Astrocyte of the cerebellum (primary cell): ENCODE measurements at regions not wholly inside any gene's neighbourhood (a gene's known extent, or its start where the extent isn't known, plus 50 kb on each side); places are given as distances from the start of the nearest gene placed in this dataset.
"Not testable (repeated sequence)": the region's sequence is repeated elsewhere in the genome, so short reads cannot be mapped to it uniquely, and the experiment has no call there.

Source experiments
- DNase-seq: peaks from one replicate; pipeline ENCODE4 v3.0.0-alpha.2; 2011; ENCODE audit warnings: low read depth
- H3K4me3 ChIP-seq: 2 replicates; pipeline ENCODE4 v1.5.1; 2011; ENCODE audit warnings: mild to moderate bottlenecking, low read depth, low read length, moderate library complexity
- in situ Hi-C: cut with HindIII; loops from 2 replicates; pipeline ENCODE4 v1.10.0; 2017; ENCODE audit warnings: low sequenced_read_pairs
- TF ChIP-seq, protein P1 (sequence below): IDR thresholded peaks from 2 replicates; pipeline ENCODE4 v1.5.1; 2012; ENCODE audit warnings: low read length, low read depth, moderate library complexity, mild to moderate bottlenecking; ENCODE audit errors: missing control alignments

DNA sequence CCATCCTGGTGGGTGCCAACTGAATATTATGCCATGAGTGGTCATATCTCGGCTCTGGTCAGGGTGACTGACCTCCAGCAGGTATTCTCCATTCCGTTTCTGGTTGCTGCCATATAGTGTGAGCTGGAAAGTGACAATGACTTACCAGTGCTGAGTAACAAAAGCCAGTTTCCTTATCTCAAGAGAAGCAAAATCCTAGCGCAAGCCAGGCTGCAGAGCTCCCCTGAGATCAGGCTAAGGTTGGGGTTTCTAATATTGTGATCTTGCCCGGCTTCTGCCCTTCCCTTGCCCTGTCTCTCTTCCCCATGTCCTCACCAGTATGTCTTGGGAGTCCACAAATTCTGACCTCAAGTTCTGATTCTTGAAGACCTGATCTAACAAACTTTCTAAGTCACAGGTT is 271.3 kb upstream of the SPTLC3 start:
- in situ Hi-C loops, result no loop called here
- no peak overlapping the region for H3K4me3 ChIP-seq
- no peak for DNase-seq
- TF ChIP-seq, protein P1, sequence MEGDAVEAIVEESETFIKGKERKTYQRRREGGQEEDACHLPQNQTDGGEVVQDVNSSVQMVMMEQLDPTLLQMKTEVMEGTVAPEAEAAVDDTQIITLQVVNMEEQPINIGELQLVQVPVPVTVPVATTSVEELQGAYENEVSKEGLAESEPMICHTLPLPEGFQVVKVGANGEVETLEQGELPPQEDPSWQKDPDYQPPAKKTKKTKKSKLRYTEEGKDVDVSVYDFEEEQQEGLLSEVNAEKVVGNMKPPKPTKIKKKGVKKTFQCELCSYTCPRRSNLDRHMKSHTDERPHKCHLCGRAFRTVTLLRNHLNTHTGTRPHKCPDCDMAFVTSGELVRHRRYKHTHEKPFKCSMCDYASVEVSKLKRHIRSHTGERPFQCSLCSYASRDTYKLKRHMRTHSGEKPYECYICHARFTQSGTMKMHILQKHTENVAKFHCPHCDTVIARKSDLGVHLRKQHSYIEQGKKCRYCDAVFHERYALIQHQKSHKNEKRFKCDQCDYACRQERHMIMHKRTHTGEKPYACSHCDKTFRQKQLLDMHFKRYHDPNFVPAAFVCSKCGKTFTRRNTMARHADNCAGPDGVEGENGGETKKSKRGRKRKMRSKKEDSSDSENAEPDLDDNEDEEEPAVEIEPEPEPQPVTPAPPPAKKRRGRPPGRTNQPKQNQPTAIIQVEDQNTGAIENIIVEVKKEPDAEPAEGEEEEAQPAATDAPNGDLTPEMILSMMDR, result no peak

DNA sequence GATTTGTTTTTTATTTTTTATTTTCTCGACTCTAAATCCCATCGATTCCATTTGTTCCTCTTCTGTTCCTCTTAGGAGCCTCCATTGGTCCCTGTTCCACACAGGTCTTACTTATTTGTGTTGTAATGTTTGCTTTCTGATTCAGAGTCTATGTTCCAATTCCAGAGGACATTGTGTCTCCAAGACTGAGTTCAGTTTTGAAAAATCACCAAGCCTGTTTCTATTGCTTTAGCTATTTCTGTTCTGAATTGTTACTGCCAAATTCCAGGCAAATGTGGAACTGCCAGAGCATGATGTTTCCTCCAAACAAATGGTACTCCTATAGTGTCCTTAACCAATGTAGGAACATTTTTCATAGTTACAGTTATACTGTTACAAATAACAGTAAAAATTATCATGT is 270.9 kb upstream of the SPTLC3 start:
- DNase-seq, result no peak
- TF ChIP-seq, protein P1, result no peak
- in situ Hi-C loops, result no loop called here
- no peak overlapping the region for H3K4me3 ChIP-seq

DNA sequence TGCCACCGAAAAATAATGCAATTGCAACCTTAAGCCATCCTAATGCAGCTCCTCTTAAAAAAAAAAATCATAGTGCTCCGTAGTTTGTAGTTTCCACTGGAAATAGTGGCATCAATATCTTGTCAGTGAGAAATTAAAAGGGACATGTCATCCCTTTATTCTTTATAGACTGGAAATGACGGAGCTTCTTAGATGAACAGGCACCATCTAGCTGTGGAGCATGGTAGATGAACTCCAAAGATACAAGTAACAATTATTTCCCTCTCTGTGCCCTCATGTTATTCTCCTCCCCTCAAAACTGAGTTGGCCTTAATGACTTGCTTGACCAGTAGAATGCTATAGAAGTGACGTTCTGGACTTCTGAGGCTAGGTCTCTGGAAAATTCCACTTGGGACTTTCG is 268.1 kb upstream of the SPTLC3 start:
- TF ChIP-seq, protein P1, result no peak
- no peak for DNase-seq
- in situ Hi-C loops, result no loop called here
- no peak overlapping the region for H3K4me3 ChIP-seq

DNA sequence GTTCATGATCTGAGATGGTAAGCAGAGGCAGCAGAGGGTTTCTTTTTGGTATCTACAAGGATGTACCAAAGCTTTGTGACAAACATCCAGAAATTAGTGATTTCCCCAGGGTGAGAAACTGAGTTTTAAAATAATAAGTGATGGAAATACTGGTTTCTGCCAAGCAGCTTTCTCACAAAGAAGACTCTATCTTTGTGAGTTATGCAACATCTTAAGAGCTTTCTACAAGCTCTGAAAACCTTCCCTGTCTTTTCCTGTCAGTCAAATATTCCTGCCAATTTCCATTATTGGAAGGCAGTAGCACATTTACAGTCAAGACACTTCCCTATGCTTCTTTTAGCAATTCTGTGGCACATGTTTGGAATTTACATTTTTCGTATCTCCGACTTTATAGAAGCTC is 264.7 kb upstream of the SPTLC3 start:
- no peak for DNase-seq
- TF ChIP-seq, protein P1, result no peak
- in situ Hi-C loops, result no loop called here
- H3K4me3 ChIP-seq, result no peak overlapping the region

DNA sequence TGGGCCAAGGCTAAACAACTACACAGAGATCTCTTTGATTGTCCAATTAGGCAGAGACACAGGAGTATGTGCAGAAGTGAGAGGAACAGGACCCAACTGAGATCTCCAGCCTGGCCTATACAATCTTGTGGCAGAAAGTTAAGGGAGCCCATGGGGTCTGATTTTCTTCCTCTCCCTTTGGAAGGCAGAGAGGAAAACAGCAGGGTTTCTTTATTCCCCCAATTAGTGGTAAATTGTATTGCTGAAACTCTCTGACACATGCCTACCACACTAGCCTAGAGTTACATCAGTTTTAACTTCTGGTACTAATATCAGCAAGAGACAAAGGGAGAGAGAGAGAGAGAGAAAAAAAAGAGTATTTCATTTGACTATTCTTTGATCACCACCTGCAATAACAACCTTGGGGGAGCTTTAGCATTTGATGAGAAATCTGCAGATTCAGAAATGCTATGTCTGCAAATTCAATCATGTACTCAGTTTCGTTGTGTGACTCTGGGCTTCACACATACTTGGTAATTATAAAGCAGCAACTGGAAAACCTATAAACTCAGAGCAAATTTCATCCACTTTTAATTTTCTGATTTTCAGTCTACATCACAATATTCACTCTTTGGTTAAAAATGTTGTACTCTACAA is 260.3 kb upstream of the SPTLC3 start:
- in situ Hi-C loops, result no loop called here
- H3K4me3 ChIP-seq, result no peak overlapping the region
- TF ChIP-seq, protein P1, result no peak
- DNase-seq, result no peak

GRCh38 chr20:12750221-12750620 is 258.6 kb upstream of the SPTLC3 start:
- in situ Hi-C loops, result no loop called here
- TF ChIP-seq, protein P1, result no peak
- DNase-seq, result no peak
- no peak overlapping the region for H3K4me3 ChIP-seq

DNA sequence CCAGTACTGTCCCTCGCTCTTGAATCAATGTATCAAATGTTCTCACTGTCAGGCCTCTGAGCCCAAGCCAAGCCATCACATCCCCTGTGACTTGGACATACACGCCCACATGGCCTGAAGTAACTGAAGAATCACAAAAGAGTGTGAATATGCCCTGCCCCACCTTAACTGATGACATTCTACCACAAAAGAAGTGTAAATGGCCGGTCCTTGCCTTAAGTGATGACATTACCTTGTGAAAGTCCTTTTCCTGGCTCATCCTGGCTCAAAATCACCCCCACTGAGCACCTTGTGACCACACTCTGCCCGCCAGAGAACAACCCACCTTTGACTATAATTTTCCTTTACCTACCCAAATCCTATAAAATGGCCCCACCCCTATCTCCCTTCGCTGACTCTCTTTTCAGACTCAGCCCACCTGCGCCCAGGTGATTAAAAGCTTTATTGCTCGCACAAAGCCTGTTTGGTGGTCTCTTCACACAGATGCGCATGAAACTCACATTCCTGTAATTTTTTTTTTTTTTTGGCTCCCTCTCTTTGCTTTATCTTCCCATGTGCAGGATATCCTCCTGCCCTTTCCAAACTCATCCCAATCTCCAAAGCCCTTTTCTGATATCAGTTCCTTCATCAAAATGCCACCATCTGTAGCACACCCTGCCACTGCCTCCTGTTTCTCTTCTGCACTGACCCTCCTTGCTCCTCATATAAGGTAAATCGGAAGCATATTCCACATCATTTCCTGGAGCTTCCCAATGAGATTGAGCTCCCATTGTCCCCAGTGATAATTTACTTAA is 255.7 kb upstream of the SPTLC3 start:
- H3K4me3 ChIP-seq, DNase-seq, in situ Hi-C loops: not testable (repeated sequence)

- DNase-seq, in situ Hi-C loops: not testable (repeated sequence)
Observed at GRCh38 chr20:12753742-12754141, 255.0 kb upstream of the SPTLC3 start.

GRCh38 chr20:12759493-12759892 is 249.3 kb upstream of the SPTLC3 start:
- H3K4me3 ChIP-seq, DNase-seq, in situ Hi-C loops: not testable (repeated sequence)

More at GRCh38 chr20:12753742-12754141, 255.0 kb upstream of the SPTLC3 start:
- H3K4me3 ChIP-seq, result not testable (repeated sequence)
